HEK293T (cell line): ENCODE measurements at regions not wholly inside any gene's neighbourhood (a gene's known extent, or its start where the extent isn't known, plus 50 kb on each side); places are given as distances from the start of the nearest gene placed in this dataset.

Experiments used
- CTCF ChIA-PET: fragments of 350-600 bp; formaldehyde crosslinking; extraction: SDS; loops from one replicate; lab custom pipeline; 2021; ENCODE audit warnings: antibody characterized with exemption, inconsistent platforms; lab: Yijun Ruan, JAX
- POLR2A ChIA-PET: fragments of 350-600 bp; formaldehyde crosslinking; extraction: SDS; loops from one replicate; lab custom pipeline; 2020; ENCODE audit warnings: antibody characterized with exemption, inconsistent platforms; lab: Yijun Ruan, JAX
- DNase-seq: peaks from one replicate; pipeline ENCODE4 v3.0.0; 2012; ENCODE audit warnings: mixed read lengths; ENCODE audit errors: extremely low spot score
- ARNT ChIP-seq: fragments of 450-650 bp; IDR thresholded peaks from 2 replicates; pipeline ENCODE4 v1.6.1; 2017; ENCODE audit warnings: mild to moderate bottlenecking
- BHLHE40 ChIP-seq: fragments of 450-650 bp; IDR thresholded peaks from 2 replicates; pipeline ENCODE4 v1.6.1; 2016; ENCODE audit warnings: mild to moderate bottlenecking, moderate library complexity, borderline replicate concordance
- CTBP1 ChIP-seq: fragments of 450-650 bp; IDR thresholded peaks from 2 replicates; pipeline ENCODE4 v1.6.1; 2016; ENCODE audit warnings: borderline replicate concordance
- ELF4 ChIP-seq: fragments of 450-650 bp; IDR thresholded peaks from 2 replicates; pipeline ENCODE4 v1.6.1; 2017; ENCODE audit warnings: antibody characterized with exemption
- FOXA1 ChIP-seq: fragments of 450-650 bp; IDR thresholded peaks from 2 replicates; pipeline ENCODE4 v1.6.1; 2016; ENCODE audit warnings: mild to moderate bottlenecking
- FOXK2 ChIP-seq: fragments of 450-650 bp; IDR thresholded peaks from 2 replicates; pipeline ENCODE4 v1.6.1; 2016; ENCODE audit warnings: mild to moderate bottlenecking
- FOXM1 ChIP-seq: fragments of 450-650 bp; IDR thresholded peaks from 2 replicates; pipeline ENCODE4 v1.6.1; 2017; ENCODE audit warnings: mild to moderate bottlenecking, borderline replicate concordance
- HDGF ChIP-seq: fragments of 450-650 bp; IDR thresholded peaks from 2 replicates; pipeline ENCODE4 v1.6.1; 2017; ENCODE audit warnings: antibody characterized with exemption, borderline replicate concordance
- L3MBTL2 ChIP-seq: fragments of 450-650 bp; conservative IDR thresholded peaks from 2 replicates; pipeline ENCODE4 v1.6.1; 2016; ENCODE audit warnings: mild to moderate bottlenecking
- LEF1 ChIP-seq: fragments of 450-650 bp; IDR thresholded peaks from 2 replicates; pipeline ENCODE4 v1.6.1; 2017; ENCODE audit warnings: mild to moderate bottlenecking, borderline replicate concordance
- NFRKB ChIP-seq: fragments of 450-650 bp; IDR thresholded peaks from 2 replicates; pipeline ENCODE4 v1.6.1; 2016; ENCODE audit warnings: mild to moderate bottlenecking, moderate library complexity
- SP1 ChIP-seq: fragments of 450-650 bp; IDR thresholded peaks from 2 replicates; pipeline ENCODE4 v1.6.1; 2017
- SUZ12 ChIP-seq: fragments of 450-650 bp; IDR thresholded peaks from 2 replicates; pipeline ENCODE4 v1.6.1; 2016; ENCODE audit warnings: mild to moderate bottlenecking
- TARDBP ChIP-seq: fragments of 450-650 bp; IDR thresholded peaks from 2 replicates; pipeline ENCODE4 v1.6.1; 2016
- ZNF384 ChIP-seq: fragments of 450-650 bp; IDR thresholded peaks from 2 replicates; pipeline ENCODE4 v1.6.1; 2016
- TF ChIP-seq, protein P1 (sequence below): fragments of 450-650 bp; IDR thresholded peaks from 2 replicates; pipeline ENCODE4 v1.6.1; 2016

GRCh38 chr6:924661-925060, 231.7 kb upstream of the EXOC2 start:
- TF ChIP-seq SUZ12, result no peak
- no peak for TF ChIP-seq L3MBTL2
- TF ChIP-seq CTBP1, result no peak
- TF ChIP-seq SP1, result no peak
- no peak for TF ChIP-seq ZNF384
- TF ChIP-seq HDGF, result no peak
- no peak for TF ChIP-seq ELF4
- no peak for TF ChIP-seq ARNT
- TF ChIP-seq FOXK2, result no peak
- TF ChIP-seq TARDBP, result no peak
- TF ChIP-seq FOXA1, result no peak
- TF ChIP-seq, protein P1, sequence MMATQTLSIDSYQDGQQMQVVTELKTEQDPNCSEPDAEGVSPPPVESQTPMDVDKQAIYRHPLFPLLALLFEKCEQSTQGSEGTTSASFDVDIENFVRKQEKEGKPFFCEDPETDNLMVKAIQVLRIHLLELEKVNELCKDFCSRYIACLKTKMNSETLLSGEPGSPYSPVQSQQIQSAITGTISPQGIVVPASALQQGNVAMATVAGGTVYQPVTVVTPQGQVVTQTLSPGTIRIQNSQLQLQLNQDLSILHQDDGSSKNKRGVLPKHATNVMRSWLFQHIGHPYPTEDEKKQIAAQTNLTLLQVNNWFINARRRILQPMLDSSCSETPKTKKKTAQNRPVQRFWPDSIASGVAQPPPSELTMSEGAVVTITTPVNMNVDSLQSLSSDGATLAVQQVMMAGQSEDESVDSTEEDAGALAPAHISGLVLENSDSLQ, result no peak
- TF ChIP-seq FOXM1, result no peak
- TF ChIP-seq NFRKB, result no peak
- no peak for TF ChIP-seq LEF1
- no peak for TF ChIP-seq BHLHE40
- CTCF ChIA-PET, result no interaction called here
- no peak for DNase-seq
- POLR2A ChIA-PET, result no interaction called here

DNA sequence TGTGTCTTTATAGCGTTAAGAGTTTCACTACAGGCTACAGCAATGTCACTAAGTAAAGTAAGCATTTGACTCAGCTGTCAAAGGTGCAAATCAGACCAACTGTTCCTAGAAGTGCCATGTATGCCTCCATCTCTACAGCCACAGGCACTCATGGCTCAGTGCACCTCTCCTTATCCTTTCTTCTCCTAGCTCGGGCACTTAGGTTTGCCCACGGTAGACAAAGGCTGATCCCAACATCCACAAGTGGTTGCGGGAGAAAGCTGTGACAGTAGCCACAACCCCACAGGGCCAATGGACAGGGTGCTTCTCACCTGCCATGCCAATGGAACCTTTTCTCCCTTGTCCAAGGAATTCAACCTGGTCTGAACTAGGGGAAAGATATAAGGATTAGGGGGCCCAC, 228.5 kb upstream of the EXOC2 start:
- DNase-seq, result no peak
- POLR2A ChIA-PET, result no interaction called here
- TF ChIP-seq FOXM1 (no peak), FOXA1 (no peak), HDGF (no peak), ARNT (no peak), SUZ12 (no peak), L3MBTL2 (no peak), BHLHE40 (no peak), CTBP1 (no peak), ZNF384 (no peak), ELF4 (no peak), NFRKB (no peak), FOXK2 (no peak), LEF1 (no peak), SP1 (no peak), TARDBP (no peak)
- TF ChIP-seq, protein P1, result no peak
- CTCF ChIA-PET, result no interaction called here

DNA sequence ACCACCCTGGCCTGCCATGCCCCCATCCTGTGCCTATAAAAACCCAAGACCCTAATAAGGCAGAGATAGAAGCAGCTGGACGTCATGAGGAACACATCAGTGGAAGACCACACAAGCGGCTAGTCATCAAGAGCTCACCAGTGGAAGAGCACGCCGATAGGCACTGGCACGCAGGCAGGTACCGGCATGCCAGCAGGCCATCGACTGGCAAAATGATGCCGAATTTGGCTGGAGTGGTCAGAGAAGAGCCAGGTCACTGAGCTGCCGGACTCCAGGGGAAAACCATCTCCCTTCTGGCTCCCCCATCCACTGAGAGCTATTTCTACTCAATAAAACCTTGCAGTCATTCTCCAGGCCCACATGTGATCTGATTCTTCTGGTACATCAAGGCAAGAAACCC, 227.6 kb upstream of the EXOC2 start:
- ChIA-PET POLR2A (no interaction called here), CTCF (no interaction called here)
- no peak for DNase-seq
- TF ChIP-seq SUZ12, result no peak
- no peak for TF ChIP-seq L3MBTL2
- TF ChIP-seq SP1, result no peak
- TF ChIP-seq BHLHE40, result no peak
- TF ChIP-seq ZNF384, result no peak
- TF ChIP-seq ARNT, result no peak
- TF ChIP-seq ELF4, result no peak
- TF ChIP-seq CTBP1, result no peak
- TF ChIP-seq FOXM1, result no peak
- no peak for TF ChIP-seq FOXK2
- TF ChIP-seq TARDBP, result no peak
- no peak for TF ChIP-seq FOXA1
- TF ChIP-seq LEF1, result no peak
- TF ChIP-seq, protein P1, result no peak
- no peak for TF ChIP-seq HDGF

- no peak for TF ChIP-seq BHLHE40
- no peak for TF ChIP-seq SP1
- no peak for TF ChIP-seq ELF4
- TF ChIP-seq SUZ12, result no peak
- TF ChIP-seq, protein P1, result no peak
- CTCF ChIA-PET, result no interaction called here
- POLR2A ChIA-PET, result no interaction called here
- DNase-seq, result no peak
These were observed 226.6 kb upstream of the EXOC2 start for GRCh38 chr6:919500-919899.

GRCh38 chr6:917939-918338, 225.0 kb upstream of the EXOC2 start:
- ChIA-PET CTCF (no interaction called here), POLR2A (no interaction called here)
- TF ChIP-seq LEF1, result no peak
- no peak for TF ChIP-seq HDGF
- no peak for TF ChIP-seq TARDBP
- no peak for TF ChIP-seq FOXA1
- no peak for TF ChIP-seq CTBP1
- TF ChIP-seq ZNF384, result no peak
- no peak for TF ChIP-seq FOXM1
- no peak for TF ChIP-seq FOXK2
- no peak for TF ChIP-seq SUZ12
- no peak for TF ChIP-seq SP1
- TF ChIP-seq BHLHE40, result no peak
- no peak for TF ChIP-seq ARNT
- TF ChIP-seq ELF4, result no peak
- TF ChIP-seq NFRKB, result no peak
- TF ChIP-seq, protein P1, result no peak
- no peak for DNase-seq
